H1 (cell line): ENCODE measurements at regions not wholly inside any gene's neighbourhood (a gene's known extent, or its start where the extent isn't known, plus 50 kb on each side); places are given as distances from the start of the nearest gene placed in this dataset.

Source experiments
- BCL11A ChIP-seq, 2 experiments: IDR thresholded peaks; one replicate each; pipeline ENCODE4 v1.6.1; 2011; ENCODE audit warnings: low read depth in 2 of 2, low read length in 2 of 2, mild to moderate bottlenecking in 2 of 2
- CEBPB ChIP-seq: IDR thresholded peaks from 2 replicates; pipeline ENCODE4 v1.6.1; 2012; ENCODE audit warnings: low read depth, low read length
- JUND ChIP-seq: IDR thresholded peaks from 2 replicates; pipeline ENCODE4 v1.6.1; 2011; ENCODE audit warnings: mild to moderate bottlenecking, improper control_type of control experiment, low read length
- KDM4A ChIP-seq: IDR thresholded peaks from one replicate; pipeline ENCODE4 v1.7.1; 2012; ENCODE audit warnings: low read depth, mild to moderate bottlenecking, moderate library complexity, low read length, inconsistent platforms; ENCODE audit not compliant: severe bottlenecking
- RXRA ChIP-seq: IDR thresholded peaks from 2 replicates; pipeline ENCODE4 v1.6.1; 2011; ENCODE audit warnings: low read depth, mild to moderate bottlenecking, low read length, moderate library complexity; ENCODE audit not compliant: insufficient read depth
- SAP30 ChIP-seq: fragments of 300-600 bp; sonication (generic); IDR thresholded peaks from 2 replicates; pipeline ENCODE4 v1.7.1; 2012; ENCODE audit warnings: low read length, moderate library complexity, mild to moderate bottlenecking, inconsistent platforms; ENCODE audit not compliant: insufficient read depth, insufficient replicate concordance

DNA sequence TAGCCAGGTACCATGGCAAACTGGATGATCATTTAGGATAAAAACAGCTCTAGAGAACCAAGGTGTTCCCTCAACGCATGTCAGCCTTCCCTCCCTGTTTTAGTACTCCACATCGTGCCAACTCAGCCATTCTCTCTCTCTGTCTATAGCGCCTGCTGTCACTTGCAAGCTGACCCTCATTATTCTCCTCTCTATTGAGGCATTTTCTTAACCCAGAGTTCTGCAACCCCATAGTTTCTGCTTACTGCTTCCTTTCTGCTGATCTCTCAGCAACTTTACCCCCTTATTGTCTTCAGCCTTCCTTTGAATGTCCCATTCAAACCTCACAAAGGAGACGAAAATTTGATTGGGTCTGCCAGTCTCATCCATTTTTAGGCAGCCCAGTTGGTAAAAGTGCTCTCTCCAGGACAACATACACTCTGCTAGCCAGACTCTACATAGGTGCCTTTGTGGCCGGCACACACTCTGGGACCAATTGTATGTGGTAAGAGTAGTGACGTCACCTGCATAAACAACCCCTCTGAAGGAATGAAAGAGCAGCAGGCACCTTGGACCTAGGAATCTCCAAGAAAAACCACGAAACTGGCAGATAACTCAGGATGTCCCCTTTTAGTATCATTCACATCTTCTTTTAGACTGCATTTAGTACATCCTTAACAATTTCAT, 367.2 kb upstream of the KCNH7 start (continued):
- TF ChIP-seq KDM4A, result no peak
- TF ChIP-seq BCL11A (IDR thresholded peaks at IDR 0.05; ENCODE audit: low read depth in 2 of 2, low read length in 2 of 2), result no peak
- no peak for TF ChIP-seq JUND
- TF ChIP-seq SAP30, result no peak
- TF ChIP-seq CEBPB, result no peak
- TF ChIP-seq RXRA, result no peak
